ENCODE measurements at regions not wholly inside any gene's neighbourhood (a gene's known extent, or its start where the extent isn't known, plus 50 kb on each side); places are given as distances from the start of the nearest gene placed in this dataset.

DNA sequence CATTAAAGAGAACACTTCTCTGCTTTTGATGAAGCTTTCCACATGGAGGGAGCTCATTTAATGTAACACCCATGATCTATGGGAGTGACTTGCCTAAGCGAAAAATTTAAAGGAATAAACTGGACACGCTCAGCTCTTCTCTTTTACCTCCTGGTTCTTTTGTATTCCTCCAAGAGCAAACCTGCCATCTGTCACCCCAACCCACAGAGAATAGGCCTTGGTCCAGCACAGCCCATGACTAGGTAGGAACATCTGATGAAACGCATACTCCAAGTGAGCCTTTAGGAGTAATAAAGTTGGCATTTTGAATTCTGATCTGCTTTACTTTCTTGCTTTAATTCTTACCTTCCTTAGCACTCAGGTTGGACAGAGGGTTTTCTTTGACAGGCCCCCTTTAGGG is 389.0 kb downstream of the HNRNPD start:
- TF ChIP-seq, protein P1, sequence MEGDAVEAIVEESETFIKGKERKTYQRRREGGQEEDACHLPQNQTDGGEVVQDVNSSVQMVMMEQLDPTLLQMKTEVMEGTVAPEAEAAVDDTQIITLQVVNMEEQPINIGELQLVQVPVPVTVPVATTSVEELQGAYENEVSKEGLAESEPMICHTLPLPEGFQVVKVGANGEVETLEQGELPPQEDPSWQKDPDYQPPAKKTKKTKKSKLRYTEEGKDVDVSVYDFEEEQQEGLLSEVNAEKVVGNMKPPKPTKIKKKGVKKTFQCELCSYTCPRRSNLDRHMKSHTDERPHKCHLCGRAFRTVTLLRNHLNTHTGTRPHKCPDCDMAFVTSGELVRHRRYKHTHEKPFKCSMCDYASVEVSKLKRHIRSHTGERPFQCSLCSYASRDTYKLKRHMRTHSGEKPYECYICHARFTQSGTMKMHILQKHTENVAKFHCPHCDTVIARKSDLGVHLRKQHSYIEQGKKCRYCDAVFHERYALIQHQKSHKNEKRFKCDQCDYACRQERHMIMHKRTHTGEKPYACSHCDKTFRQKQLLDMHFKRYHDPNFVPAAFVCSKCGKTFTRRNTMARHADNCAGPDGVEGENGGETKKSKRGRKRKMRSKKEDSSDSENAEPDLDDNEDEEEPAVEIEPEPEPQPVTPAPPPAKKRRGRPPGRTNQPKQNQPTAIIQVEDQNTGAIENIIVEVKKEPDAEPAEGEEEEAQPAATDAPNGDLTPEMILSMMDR (IDR thresholded peaks at IDR 0.05), result no peak
- TF ChIP-seq POLR2A (IDR thresholded peaks at IDR 0.05), result no peak

Measured in esophagus squamous epithelium (tissue), 4 donors.